T1000 (cell line): ENCODE measurements at regions not wholly inside any gene's neighbourhood (a gene's known extent, or its start where the extent isn't known, plus 50 kb on each side); places are given as distances from the start of the nearest gene placed in this dataset.

Experiments used
- DNase-seq: peaks from one replicate; lab custom pipeline; 2025; ENCODE audit warnings: mixed read lengths; lab: John Stamatoyannopoulos, UW

GRCh38 chr3:72233571-72233970, 448.6 kb upstream of the PROK2 start:
- DNase-seq, result no peak

- no peak for DNase-seq
Observed at GRCh38 chr3:72232777-72233176, 447.8 kb upstream of the PROK2 start.

DNA sequence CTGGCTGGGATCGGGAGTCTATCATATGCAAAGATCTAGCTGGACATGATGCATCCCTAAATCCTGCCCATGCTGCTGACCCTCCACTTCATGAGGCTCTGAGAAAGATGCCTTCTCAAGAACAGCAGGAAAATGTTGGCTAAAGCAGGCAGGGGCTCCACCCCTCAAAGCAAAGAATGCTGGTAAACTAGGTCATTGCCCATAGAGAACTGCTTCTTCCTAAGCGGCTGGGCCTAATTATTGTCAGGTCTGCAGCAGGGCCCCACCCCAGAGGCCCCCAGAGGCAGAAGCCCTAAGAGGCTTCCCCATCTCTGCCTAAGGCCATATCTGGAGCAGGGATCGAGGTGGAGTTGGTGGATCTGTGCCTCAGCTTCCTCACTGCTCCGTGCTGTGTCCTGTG, 447.4 kb upstream of the PROK2 start:
- no peak for DNase-seq

GRCh38 chr3:72231439-72232196, 446.7 kb upstream of the PROK2 start:
- DNase-seq, result no peak

DNA sequence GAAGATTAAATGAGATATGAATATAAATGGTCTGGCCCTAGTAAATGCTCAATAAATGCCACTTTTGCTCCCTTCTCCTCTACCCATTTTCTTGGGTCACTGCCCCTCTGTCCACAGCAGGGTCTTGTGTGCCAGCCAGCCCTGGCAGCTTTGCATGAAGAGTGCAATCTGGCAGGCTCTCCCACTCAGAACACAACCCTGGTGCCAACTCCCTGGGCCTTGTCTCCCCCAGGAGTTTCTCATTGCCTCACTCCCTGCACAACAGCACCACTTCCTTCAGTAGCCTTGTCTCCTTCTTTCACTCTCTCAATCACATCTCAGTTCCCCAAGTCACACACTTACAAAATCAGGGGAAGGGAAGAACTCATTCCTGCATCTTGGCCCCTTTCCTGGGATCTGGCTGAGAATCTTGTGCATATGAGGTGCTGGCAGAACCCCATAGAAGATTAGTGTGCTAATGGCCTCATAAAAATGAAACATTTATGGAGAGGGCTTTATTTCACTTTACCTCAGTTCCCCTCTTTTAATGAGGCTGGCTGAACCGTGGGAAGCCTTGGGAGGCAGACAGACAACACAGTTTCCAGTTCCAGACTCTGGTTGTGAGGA, 445.9 kb upstream of the PROK2 start:
- DNase-seq, result no peak

GRCh38 chr3:72229952-72230351, 445.0 kb upstream of the PROK2 start:
- no peak for DNase-seq

- DNase-seq, result no peak
Observed at GRCh38 chr3:72227486-72228070, 442.6 kb upstream of the PROK2 start.

DNA sequence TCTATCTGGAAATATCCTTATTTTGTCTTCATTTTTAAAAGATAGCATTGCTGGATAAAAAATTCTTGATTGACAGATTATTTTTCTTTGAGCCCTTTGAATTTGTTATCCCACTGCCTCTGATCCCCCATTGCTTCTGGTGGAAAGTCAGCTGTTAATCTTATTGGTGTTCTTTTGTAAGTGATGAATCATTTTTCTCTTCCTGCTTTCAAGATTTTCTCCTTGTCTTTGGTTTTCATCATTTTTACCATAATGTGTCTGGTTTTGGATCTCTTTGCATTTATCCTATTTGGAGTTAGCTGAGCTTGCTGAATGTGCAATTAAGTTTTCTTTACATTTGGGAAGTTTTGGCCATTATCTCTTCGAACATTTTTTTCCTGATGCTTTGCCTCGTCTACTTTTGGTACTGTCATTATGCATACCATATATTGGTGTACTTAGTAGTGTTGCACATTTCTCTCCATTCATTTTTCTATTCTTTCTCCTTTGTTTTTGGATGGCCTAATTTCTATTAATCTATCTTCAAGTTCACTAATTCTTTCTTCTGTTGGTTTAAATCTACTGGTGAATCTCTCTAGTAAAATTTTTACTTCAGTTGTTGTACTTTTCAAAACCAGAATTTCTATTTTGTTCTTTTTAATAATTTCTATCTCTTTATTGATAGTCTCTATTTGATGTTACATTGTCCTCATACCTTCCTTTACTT, 440.0 kb upstream of the PROK2 start:
- no peak for DNase-seq

GRCh38 chr3:72223628-72224027, 438.7 kb upstream of the PROK2 start:
- no peak for DNase-seq

- no peak for DNase-seq
Observed at GRCh38 chr3:72223116-72223515, 438.2 kb upstream of the PROK2 start.

- no peak for DNase-seq
Observed at GRCh38 chr3:72222410-72222809, 437.5 kb upstream of the PROK2 start.

DNA sequence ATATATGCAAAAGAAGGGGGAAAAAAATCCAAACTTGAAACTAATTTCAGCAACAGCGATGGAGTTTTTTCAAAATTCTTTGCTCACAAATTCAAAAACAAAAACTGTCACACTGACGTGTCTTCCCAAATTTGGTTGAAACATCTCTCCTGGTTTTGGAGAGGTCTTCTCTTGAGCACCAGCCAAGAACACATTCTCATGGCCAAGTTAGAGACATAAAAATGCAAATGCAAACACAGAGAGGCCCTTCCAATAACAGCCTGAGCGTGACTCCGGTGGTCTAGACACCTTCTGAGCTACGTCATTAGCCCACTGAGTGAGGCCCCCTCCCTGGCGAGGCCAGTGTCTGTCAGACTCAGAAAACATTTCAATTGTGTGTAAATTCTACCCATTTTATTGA, 436.0 kb upstream of the PROK2 start:
- DNase-seq, result no peak

GRCh38 chr3:72219752-72220151, 434.8 kb upstream of the PROK2 start:
- DNase-seq, result no peak

DNA sequence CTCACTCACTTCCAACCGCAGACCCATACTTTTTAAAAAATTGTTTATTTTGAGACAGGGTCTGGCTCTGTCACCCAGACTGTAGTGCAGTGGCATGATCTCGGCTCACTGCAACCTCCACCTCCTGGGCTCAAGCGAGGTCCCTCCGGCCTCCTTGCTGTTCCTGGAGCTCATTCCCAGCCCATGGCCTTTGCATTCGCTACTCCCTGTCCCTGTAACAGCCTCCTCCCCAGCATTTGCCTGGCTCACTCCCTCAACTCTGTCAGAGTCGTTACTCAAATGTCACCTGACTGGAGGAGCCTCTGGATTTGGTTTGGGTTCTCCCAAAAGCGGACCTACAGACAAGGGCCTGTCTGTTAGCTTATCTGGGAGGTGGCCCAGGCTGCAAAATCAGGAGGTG, 432.6 kb upstream of the PROK2 start:
- DNase-seq, result no peak

DNA sequence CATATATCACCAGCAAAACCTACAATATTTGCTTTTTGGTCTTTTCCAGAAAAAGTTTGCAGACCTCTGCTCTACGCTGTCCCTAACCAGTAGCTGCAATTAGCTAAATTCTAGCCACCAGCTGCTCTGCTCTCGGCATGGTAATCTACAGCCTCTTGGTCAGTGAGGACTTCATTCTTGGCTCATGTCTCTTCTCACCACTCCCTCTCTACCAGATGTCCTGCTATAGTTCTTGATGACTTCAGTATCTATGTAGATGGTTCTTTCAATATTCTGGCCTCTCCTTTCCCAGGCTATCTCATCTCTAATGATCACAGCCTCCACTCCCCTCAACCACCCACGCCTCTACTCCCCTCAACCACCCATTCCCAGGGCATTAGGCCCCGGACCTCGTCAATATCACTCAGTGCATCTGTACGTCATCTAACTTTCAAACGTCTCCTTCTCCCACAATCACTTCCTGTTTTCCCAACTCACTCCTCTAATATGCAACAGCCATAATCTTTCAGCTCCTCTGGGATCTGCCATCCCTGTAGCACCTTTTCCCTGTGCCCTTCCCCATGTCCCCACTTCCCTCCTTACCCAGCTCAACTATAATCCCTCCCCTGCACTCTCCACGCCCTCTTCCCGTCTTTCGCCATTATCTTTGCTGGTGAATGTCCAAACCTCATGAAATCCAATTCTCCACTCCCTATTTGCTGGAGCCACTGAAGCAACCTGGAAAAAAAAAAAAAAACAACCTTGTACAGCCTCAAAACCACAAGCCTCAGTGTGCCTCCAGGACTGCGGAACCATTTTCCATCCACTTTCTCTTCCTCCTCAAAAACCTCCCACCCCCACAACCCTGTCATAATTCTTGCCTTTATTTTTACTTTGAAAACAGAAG, 429.4 kb upstream of the PROK2 start:
- no peak for DNase-seq

- no peak for DNase-seq
Observed at GRCh38 chr3:72213296-72214065, 428.5 kb upstream of the PROK2 start.

GRCh38 chr3:72212396-72212795, 427.4 kb upstream of the PROK2 start:
- DNase-seq, result no peak

GRCh38 chr3:72210261-72210660, 425.3 kb upstream of the PROK2 start:
- no peak for DNase-seq

DNA sequence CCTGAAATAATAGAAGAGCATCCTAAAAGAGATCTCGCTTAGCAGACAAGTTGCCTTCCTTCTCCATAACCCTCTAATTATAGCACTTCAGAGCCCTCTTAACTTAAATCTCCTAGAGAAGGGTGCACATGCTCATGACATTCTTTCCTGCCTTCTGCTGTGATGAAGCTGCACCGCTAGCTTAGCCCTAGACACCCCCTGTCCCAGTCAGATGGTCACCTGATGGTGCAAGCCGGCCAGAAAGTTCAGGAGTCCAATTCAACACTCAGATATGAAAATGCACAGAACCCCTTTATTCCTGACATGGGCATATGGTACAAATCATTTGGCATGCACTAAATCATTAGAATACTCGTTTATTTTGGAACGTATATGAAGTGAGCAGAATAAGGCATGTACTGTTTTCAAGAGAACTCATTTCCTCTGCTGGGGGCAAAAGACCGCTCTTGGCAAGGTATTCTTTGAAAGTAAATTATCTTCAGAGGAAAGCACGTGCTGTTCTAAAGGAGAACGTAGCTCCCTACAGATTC, 420.4 kb upstream of the PROK2 start:
- DNase-seq, result no peak

GRCh38 chr3:72204452-72204851, 419.5 kb upstream of the PROK2 start:
- DNase-seq, result no peak
